ENCODE measurements at regions not wholly inside any gene's neighbourhood (a gene's known extent, or its start where the extent isn't known, plus 50 kb on each side); places are given as distances from the start of the nearest gene placed in this dataset.

- DNase-seq (ENCODE audit: low read depth in 2 of 2) = no peak
These were observed 50.1 kb upstream of the JPH3 start for GRCh38 chr16:87552072-87552718.

- no peak for DNase-seq (ENCODE audit: low read depth in 2 of 2)
These were observed 50.8 kb upstream of the JPH3 start for GRCh38 chr16:87551487-87551886.

- DNase-seq (ENCODE audit: low read depth in 2 of 2) = peak in 1 of 2 donors; percentile 36
These were observed 51.8 kb upstream of the JPH3 start for GRCh38 chr16:87550495-87550961.

- DNase-seq (ENCODE audit: low read depth in 2 of 2) = no peak
These were observed 52.4 kb upstream of the JPH3 start for GRCh38 chr16:87549627-87550494.

- DNase-seq (ENCODE audit: low read depth in 2 of 2) = peak in 1 of 2 donors; percentile 64
These were observed 54.3 kb upstream of the JPH3 start for GRCh38 chr16:87548046-87548445.

- DNase-seq (ENCODE audit: low read depth in 2 of 2) = no peak
These were observed 50.8 kb upstream of the ZCCHC14 start for GRCh38 chr16:87543436-87544191.

- DNase-seq (ENCODE audit: low read depth in 2 of 2) = peak in 1 of 2 donors; percentile 50
These were observed 49.8 kb upstream of the ZCCHC14 start for GRCh38 chr16:87542531-87543102.

Data from lung microvascular endothelial cell (primary cell).